ENCODE measurements at regions not wholly inside any gene's neighbourhood (a gene's known extent, or its start where the extent isn't known, plus 50 kb on each side); places are given as distances from the start of the nearest gene placed in this dataset.

DNA sequence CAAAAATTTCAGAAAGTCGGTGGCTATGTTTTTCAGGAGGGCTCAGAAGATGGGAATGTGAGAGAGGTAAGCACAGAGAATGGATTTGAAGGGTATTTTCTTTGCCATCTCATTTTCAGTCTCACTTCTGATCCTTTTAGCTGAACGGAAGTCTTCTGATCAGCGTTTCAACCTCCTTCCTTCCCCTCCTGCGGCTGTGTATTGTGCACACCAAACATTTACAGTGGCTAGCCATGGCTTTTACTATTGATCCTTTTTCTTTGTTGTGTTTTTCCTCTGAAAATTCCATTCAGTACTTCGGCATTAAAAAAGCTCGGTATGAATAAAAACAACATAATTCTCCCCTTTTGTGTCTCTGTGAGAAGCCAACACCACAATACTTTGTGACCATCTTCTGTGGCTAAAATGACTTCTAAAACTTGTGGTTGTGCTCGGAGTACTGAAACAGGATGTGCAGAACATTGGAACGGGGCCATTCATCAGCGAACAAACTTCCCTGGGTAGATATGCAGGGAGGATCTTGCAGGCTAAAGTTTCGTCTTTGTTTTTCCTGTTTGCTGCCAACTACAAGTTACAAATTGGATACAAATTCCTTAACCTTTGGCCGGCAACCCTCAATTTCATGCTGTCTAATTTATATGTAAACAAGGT lies 260.8 kb upstream of the FAM98A start:
- no peak for DNase-seq (ENCODE audit: low read depth)
- H3K4me3 ChIP-seq (ENCODE audit: low read depth, low read length) = no peak overlapping the region
- TF ChIP-seq, protein P1, sequence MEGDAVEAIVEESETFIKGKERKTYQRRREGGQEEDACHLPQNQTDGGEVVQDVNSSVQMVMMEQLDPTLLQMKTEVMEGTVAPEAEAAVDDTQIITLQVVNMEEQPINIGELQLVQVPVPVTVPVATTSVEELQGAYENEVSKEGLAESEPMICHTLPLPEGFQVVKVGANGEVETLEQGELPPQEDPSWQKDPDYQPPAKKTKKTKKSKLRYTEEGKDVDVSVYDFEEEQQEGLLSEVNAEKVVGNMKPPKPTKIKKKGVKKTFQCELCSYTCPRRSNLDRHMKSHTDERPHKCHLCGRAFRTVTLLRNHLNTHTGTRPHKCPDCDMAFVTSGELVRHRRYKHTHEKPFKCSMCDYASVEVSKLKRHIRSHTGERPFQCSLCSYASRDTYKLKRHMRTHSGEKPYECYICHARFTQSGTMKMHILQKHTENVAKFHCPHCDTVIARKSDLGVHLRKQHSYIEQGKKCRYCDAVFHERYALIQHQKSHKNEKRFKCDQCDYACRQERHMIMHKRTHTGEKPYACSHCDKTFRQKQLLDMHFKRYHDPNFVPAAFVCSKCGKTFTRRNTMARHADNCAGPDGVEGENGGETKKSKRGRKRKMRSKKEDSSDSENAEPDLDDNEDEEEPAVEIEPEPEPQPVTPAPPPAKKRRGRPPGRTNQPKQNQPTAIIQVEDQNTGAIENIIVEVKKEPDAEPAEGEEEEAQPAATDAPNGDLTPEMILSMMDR (IDR thresholded peaks at IDR 0.05; ENCODE audit: insufficient read depth, low read depth, low read length, missing control alignments) = no peak

DNA sequence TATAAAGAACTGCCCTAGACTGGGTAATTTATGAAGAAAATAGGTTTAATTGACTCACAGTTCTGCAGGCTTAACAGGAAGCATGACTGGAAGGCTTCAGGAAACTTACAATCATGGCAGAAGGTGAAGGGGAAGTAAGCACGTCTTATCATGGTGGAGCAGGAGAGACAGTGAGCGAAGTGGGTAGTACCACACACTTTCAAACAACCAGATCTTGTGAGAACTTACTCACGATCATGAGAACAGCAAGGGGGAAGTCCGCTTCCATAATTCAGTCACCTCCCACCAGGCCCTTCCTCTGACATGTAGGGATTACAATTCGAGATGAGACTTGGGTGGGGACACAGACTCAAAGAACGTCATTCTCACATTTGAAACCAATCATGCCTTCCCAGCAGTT lies 260.1 kb upstream of the FAM98A start:
- no peak for DNase-seq (ENCODE audit: low read depth)
- TF ChIP-seq, protein P1 (IDR thresholded peaks at IDR 0.05; ENCODE audit: insufficient read depth, low read depth, low read length, missing control alignments) = no peak
- no peak overlapping the region for H3K4me3 ChIP-seq (ENCODE audit: low read depth, low read length)

DNA sequence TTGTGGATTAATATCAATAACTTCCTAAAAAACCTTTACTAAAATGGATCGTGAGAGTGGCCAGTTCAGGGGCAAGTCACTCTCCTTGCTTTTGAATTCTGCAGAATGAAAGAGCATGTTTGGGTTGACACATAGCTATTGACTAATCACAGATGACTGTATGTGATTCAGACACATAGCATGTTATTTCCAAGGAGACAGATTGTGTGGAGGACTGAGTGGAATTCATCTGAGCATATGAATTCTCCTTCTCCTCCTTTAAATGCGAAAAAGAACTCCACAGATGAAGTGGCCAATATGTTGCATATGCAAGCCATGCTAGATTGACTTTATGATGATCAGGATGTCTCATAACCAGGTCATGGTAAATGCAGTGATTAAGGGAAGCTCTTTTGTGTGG lies 249.4 kb upstream of the FAM98A start:
- H3K4me3 ChIP-seq (ENCODE audit: low read depth, low read length) = no peak overlapping the region
- no peak for DNase-seq (ENCODE audit: low read depth)
- TF ChIP-seq, protein P1 (IDR thresholded peaks at IDR 0.05; ENCODE audit: insufficient read depth, low read depth, low read length, missing control alignments) = no peak

DNA sequence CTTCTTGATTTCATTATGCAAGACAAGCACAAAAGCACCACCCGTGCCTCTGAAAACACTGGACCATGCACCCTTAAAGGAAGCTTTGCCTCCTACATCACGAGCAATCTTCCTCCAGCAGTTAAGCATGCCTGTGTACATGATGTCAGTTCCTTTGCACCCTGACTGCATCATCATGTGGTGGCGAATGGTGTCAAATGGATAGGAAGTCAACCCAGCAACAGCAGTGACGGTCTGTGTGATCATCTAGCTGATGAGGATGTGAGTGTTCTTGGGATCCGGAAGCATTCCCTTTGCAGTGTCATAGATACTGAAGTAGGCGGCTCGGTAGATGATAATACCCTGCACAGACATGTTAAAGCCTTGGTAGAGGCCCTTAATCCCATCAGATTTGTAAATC lies 240.7 kb upstream of the FAM98A start:
- DNase-seq (ENCODE audit: low read depth) = no peak
- TF ChIP-seq, protein P1 (IDR thresholded peaks at IDR 0.05; ENCODE audit: insufficient read depth, low read depth, low read length, missing control alignments) = no peak
- H3K4me3 ChIP-seq (ENCODE audit: low read depth, low read length) = no peak overlapping the region

DNA sequence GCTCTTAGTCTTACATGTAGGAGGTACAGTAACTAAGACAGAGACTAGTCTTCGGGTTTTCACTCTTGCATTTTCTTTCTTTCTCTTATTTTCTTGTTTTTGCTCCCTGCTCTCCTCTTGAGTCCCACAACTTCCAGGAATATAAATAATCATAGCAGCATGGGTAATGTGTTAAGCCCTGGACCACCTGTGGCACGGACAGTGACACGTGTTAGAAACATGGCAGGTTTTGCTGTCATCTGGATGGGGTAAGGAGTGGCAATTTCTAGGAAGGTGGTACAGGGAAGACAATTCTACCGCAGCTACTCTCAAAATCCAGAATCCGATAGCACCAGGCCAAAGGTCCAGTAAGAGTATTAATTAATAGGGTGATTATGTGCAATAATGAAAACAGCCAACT lies 237.5 kb upstream of the FAM98A start:
- TF ChIP-seq, protein P1 (IDR thresholded peaks at IDR 0.05; ENCODE audit: insufficient read depth, low read depth, low read length, missing control alignments) = no peak
- H3K4me3 ChIP-seq (ENCODE audit: low read depth, low read length) = no peak overlapping the region
- no peak for DNase-seq (ENCODE audit: low read depth)

DNA sequence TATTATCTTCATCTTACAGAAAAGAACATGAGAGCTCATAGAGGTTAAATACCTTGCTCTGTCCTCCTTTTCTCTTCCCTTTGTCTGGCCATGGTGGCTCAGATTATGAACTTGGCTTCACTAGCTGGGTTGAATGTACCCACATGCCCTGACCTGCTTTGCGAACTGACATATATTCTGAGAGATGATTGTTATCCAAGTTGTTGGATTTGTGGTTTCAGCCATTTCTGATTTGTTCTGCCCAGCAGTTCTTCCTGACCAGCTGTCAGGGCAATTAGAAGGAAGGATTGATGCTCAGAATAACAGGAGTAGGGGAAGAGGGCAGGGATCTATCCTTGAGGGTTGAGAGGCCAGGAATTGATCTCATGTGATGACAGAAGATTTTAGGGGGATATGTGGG lies 236.8 kb upstream of the FAM98A start:
- TF ChIP-seq, protein P1 (IDR thresholded peaks at IDR 0.05; ENCODE audit: insufficient read depth, low read depth, low read length, missing control alignments) = no peak
- DNase-seq (ENCODE audit: low read depth) = no peak

DNA sequence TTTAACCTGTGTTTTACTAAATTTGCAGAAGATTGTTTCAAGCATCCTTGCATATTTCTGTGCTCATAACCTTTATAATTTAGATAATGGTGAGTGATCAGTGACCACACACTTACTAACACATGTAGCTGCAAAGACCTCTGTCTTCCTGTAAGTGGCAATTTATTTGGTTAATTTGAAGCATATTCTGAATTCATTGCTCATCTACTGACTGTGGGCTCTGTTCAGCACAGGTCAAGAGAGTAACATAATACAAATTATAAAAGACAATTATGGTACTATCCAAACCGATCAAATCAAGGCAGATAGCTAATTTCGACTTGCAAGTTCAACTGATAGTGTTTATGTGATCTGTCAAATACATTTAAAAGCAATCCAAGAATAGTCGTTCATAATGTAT lies 223.9 kb upstream of the FAM98A start:
- TF ChIP-seq, protein P1 (IDR thresholded peaks at IDR 0.05; ENCODE audit: insufficient read depth, low read depth, low read length, missing control alignments) = no peak
- DNase-seq (ENCODE audit: low read depth) = no peak
- no peak overlapping the region for H3K4me3 ChIP-seq (ENCODE audit: low read depth, low read length)

More for the DNA sequence above, 236.8 kb upstream of the FAM98A start:
- no peak overlapping the region for H3K4me3 ChIP-seq (ENCODE audit: low read depth, low read length)

Measured in GM12865 (cell line).